ENCODE measurements at regions not wholly inside any gene's neighbourhood (a gene's known extent, or its start where the extent isn't known, plus 50 kb on each side); places are given as distances from the start of the nearest gene placed in this dataset.

DNA sequence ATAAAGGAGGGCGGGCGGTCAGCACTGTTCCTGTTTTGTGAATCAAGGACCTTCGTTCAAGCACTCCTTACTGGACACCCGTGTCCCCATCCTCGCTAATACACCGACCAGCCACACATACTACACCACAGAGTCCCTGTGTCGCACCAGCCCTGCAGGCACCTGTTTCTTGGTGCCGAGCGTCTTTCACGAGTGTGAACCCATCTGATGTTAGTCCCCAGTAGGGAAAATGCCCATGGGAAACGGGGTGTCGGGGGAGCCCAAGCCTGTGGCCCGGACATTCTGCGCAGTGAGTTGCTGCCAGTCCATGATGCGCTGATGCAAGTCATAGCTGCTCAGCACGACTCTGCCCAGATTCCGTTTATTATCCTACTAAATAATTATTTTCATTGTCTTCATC lies 74.7 kb downstream of the TTLL2 start:
- WGBS, 2 donors, result 88 to 93% methylated on average over 17 of the region's 17 CpGs
- ATAC-seq, result no peak

DNA sequence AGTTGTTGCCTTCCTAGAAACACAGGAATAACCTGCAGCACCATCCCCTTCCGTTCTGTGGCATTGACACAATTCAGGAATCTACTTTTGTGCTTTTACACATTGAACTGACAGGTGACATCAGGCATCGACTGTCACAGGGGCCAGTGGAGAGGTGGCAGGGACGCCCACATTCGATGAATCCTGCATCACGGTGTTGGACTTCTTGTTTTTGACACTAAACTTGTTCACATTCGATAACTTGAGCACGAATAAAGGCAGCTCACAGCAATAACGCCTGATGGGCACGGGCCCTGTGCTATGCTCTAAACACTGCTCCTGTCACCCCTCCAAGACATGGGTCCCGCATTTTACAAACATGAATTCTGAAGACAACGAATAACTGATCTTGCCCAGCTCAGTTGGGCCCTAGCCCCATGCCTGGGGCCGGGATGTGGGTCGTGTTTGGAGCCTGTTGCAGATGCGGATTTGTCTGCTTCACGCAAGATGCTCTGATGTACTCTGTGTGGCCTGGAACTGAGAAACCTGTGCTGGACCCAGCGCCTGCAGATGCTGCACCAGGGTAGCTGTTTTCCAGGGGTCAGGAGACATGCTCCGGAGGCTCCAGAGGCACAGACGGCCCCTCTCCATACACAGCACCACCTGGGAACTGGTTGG lies 75.7 kb downstream of the TTLL2 start:
- no peak overlapping the region for H3K27ac ChIP-seq
- TF ChIP-seq, protein P1, sequence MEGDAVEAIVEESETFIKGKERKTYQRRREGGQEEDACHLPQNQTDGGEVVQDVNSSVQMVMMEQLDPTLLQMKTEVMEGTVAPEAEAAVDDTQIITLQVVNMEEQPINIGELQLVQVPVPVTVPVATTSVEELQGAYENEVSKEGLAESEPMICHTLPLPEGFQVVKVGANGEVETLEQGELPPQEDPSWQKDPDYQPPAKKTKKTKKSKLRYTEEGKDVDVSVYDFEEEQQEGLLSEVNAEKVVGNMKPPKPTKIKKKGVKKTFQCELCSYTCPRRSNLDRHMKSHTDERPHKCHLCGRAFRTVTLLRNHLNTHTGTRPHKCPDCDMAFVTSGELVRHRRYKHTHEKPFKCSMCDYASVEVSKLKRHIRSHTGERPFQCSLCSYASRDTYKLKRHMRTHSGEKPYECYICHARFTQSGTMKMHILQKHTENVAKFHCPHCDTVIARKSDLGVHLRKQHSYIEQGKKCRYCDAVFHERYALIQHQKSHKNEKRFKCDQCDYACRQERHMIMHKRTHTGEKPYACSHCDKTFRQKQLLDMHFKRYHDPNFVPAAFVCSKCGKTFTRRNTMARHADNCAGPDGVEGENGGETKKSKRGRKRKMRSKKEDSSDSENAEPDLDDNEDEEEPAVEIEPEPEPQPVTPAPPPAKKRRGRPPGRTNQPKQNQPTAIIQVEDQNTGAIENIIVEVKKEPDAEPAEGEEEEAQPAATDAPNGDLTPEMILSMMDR (IDR thresholded peaks at IDR 0.05), result no peak
- no peak for TF ChIP-seq POLR2A (IDR thresholded peaks at IDR 0.05)
- 79 to 88% methylated on average over 18 of the region's 18 CpGs for WGBS, 2 donors
- DNase-seq (no peak), ATAC-seq (no peak)
- H3K4me3 ChIP-seq, result no peak overlapping the region
- H3K9me3 ChIP-seq, result no peaks in the 10 kb centered on the region
- intact Hi-C loops (cut with DNase I), result no loop called here
- no peaks in the 10 kb centered on the region for H3K36me3 ChIP-seq (replicated peaks in 1 of 2; ENCODE audit: insufficient read depth in 1 of 2, low read depth in 2 of 2)
- H3K27me3 ChIP-seq, result no peaks in the 10 kb centered on the region
- H3K4me1 ChIP-seq, result no peaks in the 10 kb centered on the region

More for the DNA sequence above, 74.7 kb downstream of the TTLL2 start:
- Histone ChIP-seq H3K27me3 (no peaks in the 10 kb centered on the region), H3K4me1 (no peaks in the 10 kb centered on the region), H3K27ac (no peak overlapping the region), H3K9me3 (no peaks in the 10 kb centered on the region), H3K36me3 (replicated peaks in 1 of 2; ENCODE audit: insufficient read depth in 1 of 2, low read depth in 2 of 2) (no peaks in the 10 kb centered on the region), H3K4me3 (no peak overlapping the region)
- TF ChIP-seq POLR2A (IDR thresholded peaks at IDR 0.05), result no peak
- TF ChIP-seq, protein P1 (IDR thresholded peaks at IDR 0.05), result no peak
- intact Hi-C loops (cut with DNase I), result no loop called here
- DNase-seq, result no peak

DNA sequence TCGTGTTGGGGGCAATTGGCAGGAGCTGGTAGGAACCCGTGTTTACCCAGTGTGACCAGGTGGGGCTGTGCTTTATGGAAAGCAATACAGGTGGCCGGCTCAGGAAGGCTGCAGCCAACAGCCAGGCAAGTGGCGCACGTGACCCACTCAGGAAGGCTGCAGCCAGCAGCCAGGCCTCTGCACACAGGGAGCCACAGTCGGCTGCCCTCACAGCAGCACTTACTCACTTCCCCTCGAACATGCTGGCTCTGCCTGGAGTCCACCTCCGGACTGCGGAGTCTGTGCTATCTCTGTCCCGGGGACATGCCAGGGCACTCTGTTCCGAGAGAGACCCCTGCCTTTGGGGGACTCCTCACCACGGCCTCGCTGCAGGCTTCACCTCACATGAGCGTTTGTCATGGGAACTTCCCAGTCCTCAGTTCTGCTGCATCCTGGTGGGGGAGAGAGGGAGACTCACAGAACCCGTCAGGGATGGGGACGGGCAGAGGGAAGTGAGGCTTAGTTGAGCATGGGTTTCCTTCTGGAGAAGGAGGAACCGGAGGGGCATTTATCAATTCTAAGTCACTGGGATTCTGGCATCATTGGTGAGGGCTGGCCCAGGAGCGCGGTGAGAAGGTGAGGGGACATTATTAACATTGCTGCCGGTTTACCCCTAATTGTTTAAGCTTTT lies 76.8 kb downstream of the TTLL2 start:
- Histone ChIP-seq H3K27ac (no peak overlapping the region), H3K9me3 (no peaks in the 10 kb centered on the region), H3K27me3 (no peaks in the 10 kb centered on the region), H3K36me3 (replicated peaks in 1 of 2; ENCODE audit: insufficient read depth in 1 of 2, low read depth in 2 of 2) (no peaks in the 10 kb centered on the region), H3K4me1 (no peaks in the 10 kb centered on the region), H3K4me3 (no peak overlapping the region)
- DNase-seq (peak in 1 of 4 donors; percentile 30), ATAC-seq (no peak)
- intact Hi-C loops (cut with DNase I), result no loop called here
- no peak for TF ChIP-seq POLR2A (IDR thresholded peaks at IDR 0.05)
- TF ChIP-seq, protein P1 (IDR thresholded peaks at IDR 0.05), result no peak
- 61 to 68% methylated on average over 9 to 17 of the region's 20 CpGs for WGBS, 2 donors

DNA sequence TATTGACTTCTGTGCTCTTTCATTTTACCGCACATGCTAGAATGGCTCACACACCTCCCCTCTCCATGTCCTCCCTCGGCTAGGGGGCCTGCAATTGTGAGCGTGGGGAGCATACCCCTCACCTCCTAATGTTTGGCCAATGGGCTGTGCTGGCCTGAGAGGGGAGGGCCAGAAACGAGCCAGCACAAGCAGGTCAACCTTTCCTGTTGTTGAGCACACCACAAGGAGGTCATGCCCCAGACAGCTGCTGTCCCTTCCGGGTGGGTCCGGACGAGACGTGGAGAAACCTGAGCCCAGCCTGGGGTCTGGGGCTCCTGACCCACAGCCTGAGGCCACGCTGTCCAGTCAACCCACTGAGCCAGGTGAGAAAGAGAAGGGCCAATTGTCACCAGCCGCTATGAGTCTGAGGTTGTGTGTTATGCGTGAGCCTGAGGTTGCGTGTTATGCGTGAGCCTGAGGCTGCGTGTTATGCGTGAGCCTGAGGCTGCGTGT lies 77.4 kb downstream of the TTLL2 start:
- no peaks in the 10 kb centered on the region for H3K36me3 ChIP-seq (replicated peaks in 1 of 2; ENCODE audit: insufficient read depth in 1 of 2, low read depth in 2 of 2)
- DNase-seq, result no peak
- WGBS, 2 donors, result 70 to 85% methylated on average over 5 to 16 of the region's 16 CpGs
- H3K27me3 ChIP-seq, result no peaks in the 10 kb centered on the region
- intact Hi-C loops (cut with DNase I), result no loop called here
- no peaks in the 10 kb centered on the region for H3K4me1 ChIP-seq
- no peak overlapping the region for H3K27ac ChIP-seq
- ATAC-seq, result no peak
- H3K4me3 ChIP-seq, result no peak overlapping the region
- H3K9me3 ChIP-seq, result no peaks in the 10 kb centered on the region
- TF ChIP-seq, protein P1 (IDR thresholded peaks at IDR 0.05), result no peak
- TF ChIP-seq POLR2A (IDR thresholded peaks at IDR 0.05), result no peak
